Mesenchymal stem cell (in vitro differentiated cells and primary cell): ENCODE measurements at regions not wholly inside any gene's neighbourhood (a gene's known extent, or its start where the extent isn't known, plus 50 kb on each side); places are given as distances from the start of the nearest gene placed in this dataset.

Experiments used
- DNase-seq: peaks from one replicate; pipeline ENCODE4 v3.0.0-alpha.2; 2013
- H2AFZ ChIP-seq: one replicate; pipeline ENCODE4 v1.6.1; 2013; ENCODE audit warnings: low read depth, mild to moderate bottlenecking, control low read depth, inconsistent platforms, low read length, moderate library complexity
- H2AK5ac ChIP-seq: 2 replicates; pipeline ENCODE4 v1.6.1; 2013; ENCODE audit warnings: low read length, moderate library complexity, mild to moderate bottlenecking, inconsistent platforms; ENCODE audit not compliant: severe bottlenecking
- H2BK120ac ChIP-seq: one replicate; pipeline ENCODE4 v1.6.1; 2013; ENCODE audit warnings: low read depth, mild to moderate bottlenecking, inconsistent platforms, low read length, moderate library complexity
- H2BK12ac ChIP-seq, 2 experiments: one replicate each; pipeline ENCODE4 v1.6.1; 2013; ENCODE audit warnings: inconsistent platforms in 2 of 2, low read length in 2 of 2, mild to moderate bottlenecking in 2 of 2, moderate library complexity in 2 of 2, control low read depth in 1 of 2
- H2BK15ac ChIP-seq: one replicate; pipeline ENCODE4 v1.6.1; 2013; ENCODE audit warnings: mild to moderate bottlenecking, low read depth, inconsistent platforms; ENCODE audit not compliant: poor library complexity, severe bottlenecking
- H2BK5ac ChIP-seq: 2 replicates; pipeline ENCODE4 v1.6.1; 2013; ENCODE audit warnings: low read depth, mild to moderate bottlenecking, low read length, control low read depth, inconsistent platforms; ENCODE audit not compliant: poor library complexity, severe bottlenecking
- H3K14ac ChIP-seq, 2 experiments: one replicate each; pipeline ENCODE4 v1.6.1; 2013; ENCODE audit warnings: inconsistent platforms in 2 of 2, low read length in 2 of 2, control low read depth in 1 of 2, mild to moderate bottlenecking in 1 of 2, moderate library complexity in 1 of 2
- H3K18ac ChIP-seq, 2 experiments: one replicate each; pipeline ENCODE4 v1.6.1; 2013; ENCODE audit warnings: inconsistent platforms in 2 of 2, low read length in 2 of 2, control low read depth in 1 of 2, low read depth in 1 of 2, mild to moderate bottlenecking in 1 of 2
- H3K23ac ChIP-seq, 2 experiments: one replicate each; pipeline ENCODE4 v1.6.1; 2013; ENCODE audit warnings: inconsistent platforms in 2 of 2, low read length in 2 of 2, mild to moderate bottlenecking in 2 of 2, moderate library complexity in 2 of 2, control low read depth in 1 of 2
- H3K27ac ChIP-seq: 2 replicates; pipeline ENCODE4 v1.5.1; 2013; ENCODE audit warnings: mild to moderate bottlenecking, moderate library complexity, low read length, control low read depth, inconsistent platforms; ENCODE audit not compliant: poor library complexity, severe bottlenecking
- H3K27me3 ChIP-seq, 2 experiments: 2 replicates each; pipeline versions ENCODE4 v1.6.1 to v1.7.0; 2013; ENCODE audit warnings: low read length in 2 of 2, mild to moderate bottlenecking in 2 of 2, moderate library complexity in 2 of 2, control low read depth in 1 of 2, inconsistent platforms in 1 of 2; ENCODE audit not compliant: control insufficient read depth in 1 of 2, insufficient read depth in 1 of 2
- H3K36me3 ChIP-seq, 2 experiments: 2 replicates each; pipeline versions ENCODE4 v1.6.1 to v1.7.0; 2013; ENCODE audit warnings: low read length in 2 of 2, control low read depth in 1 of 2, inconsistent platforms in 1 of 2, low read depth in 1 of 2, mild to moderate bottlenecking in 1 of 2; ENCODE audit not compliant: insufficient read depth in 2 of 2, control insufficient read depth in 1 of 2
- H3K4ac ChIP-seq, 2 experiments: one replicate each; pipeline ENCODE4 v1.6.1; 2013; ENCODE audit warnings: inconsistent platforms in 2 of 2, low read length in 2 of 2, mild to moderate bottlenecking in 2 of 2, moderate library complexity in 2 of 2, control low read depth in 1 of 2, low read depth in 1 of 2
- H3K4me1 ChIP-seq: 2 replicates; pipeline ENCODE4 v1.6.1; 2013; ENCODE audit warnings: low read depth, low read length, control low read depth; ENCODE audit not compliant: control insufficient read depth, insufficient read depth
- H3K4me2 ChIP-seq: 2 replicates; pipeline ENCODE4 v1.6.1; 2013; ENCODE audit warnings: low read length, mild to moderate bottlenecking, inconsistent platforms; ENCODE audit not compliant: poor library complexity, severe bottlenecking
- H3K4me3 ChIP-seq, 2 experiments: 2 replicates each; pipeline versions ENCODE4 v1.5.1 to v1.7.0; 2013; ENCODE audit warnings: low read length in 2 of 2, mild to moderate bottlenecking in 2 of 2, control low read depth in 1 of 2, low read depth in 1 of 2; ENCODE audit not compliant: insufficient read depth in 1 of 2
- H3K79me1 ChIP-seq: replicated peaks from 2 replicates; pipeline ENCODE4 v1.6.1; 2013; ENCODE audit warnings: mild to moderate bottlenecking, control low read depth, low read length, inconsistent platforms; ENCODE audit not compliant: poor library complexity, severe bottlenecking
- H3K9ac ChIP-seq: 2 replicates; pipeline ENCODE4 v1.7.0; 2013; ENCODE audit warnings: mild to moderate bottlenecking, low read length, moderate library complexity
- H3K9me3 ChIP-seq: 2 replicates; pipeline ENCODE4 v1.7.0; 2013; ENCODE audit warnings: mild to moderate bottlenecking, low read length; ENCODE audit not compliant: control insufficient read depth
- H4K8ac ChIP-seq: one replicate; pipeline ENCODE4 v1.6.1; 2013; ENCODE audit warnings: inconsistent platforms, mild to moderate bottlenecking, low read length, moderate library complexity
- H4K91ac ChIP-seq: one replicate; pipeline ENCODE4 v1.6.1; 2013; ENCODE audit warnings: mild to moderate bottlenecking, low read length, inconsistent platforms
- WGBS: methylation state at CpG from one replicate; pipeline ENCODE4 v1.1.7; 2013; ENCODE audit warnings: mixed read lengths; 5-methylcytosine and 5-hydroxymethylcytosine counted together

DNA sequence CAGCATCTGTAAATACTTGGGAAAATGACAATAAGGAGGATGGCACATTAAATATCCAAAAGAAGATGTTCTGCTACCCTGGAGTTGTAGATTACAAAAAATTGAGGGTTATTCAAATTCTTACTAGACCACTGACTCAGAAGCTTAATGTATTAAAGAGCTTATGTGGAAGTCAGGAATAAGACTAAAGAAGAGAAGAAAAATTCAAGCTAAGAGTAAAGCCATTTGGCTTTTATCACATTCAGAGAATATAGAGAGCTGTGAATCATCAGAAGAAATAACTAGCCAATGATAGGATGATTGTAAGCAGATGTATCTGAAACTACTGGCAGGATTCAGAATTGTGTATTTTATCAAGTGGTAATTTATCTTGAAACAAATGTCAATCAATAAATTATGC lies 237.0 kb downstream of the TBX15 start:
- Histone ChIP-seq H3K23ac (no peak overlapping the region), H3K9ac (no peak overlapping the region), H3K18ac (no peak overlapping the region), H4K91ac (no peak overlapping the region), H3K79me1 (no peaks in the 10 kb centered on the region), H3K27me3 (no peaks in the 10 kb centered on the region), H2AK5ac (no peak overlapping the region), H3K4ac (no peak overlapping the region), H2BK15ac (no peak overlapping the region), H2BK12ac (no peak overlapping the region), H3K27ac (no peak overlapping the region), H3K4me3 (no peak overlapping the region), H2BK5ac (no peak overlapping the region), H2BK120ac (no peak overlapping the region), H3K4me2 (no peak overlapping the region), H2AFZ (no peak overlapping the region), H4K8ac (no peak overlapping the region), H3K4me1 (no peaks in the 10 kb centered on the region), H3K36me3 (no peaks in the 10 kb centered on the region), H3K9me3 (no peaks in the 10 kb centered on the region), H3K14ac (no peak overlapping the region)
- no peak for DNase-seq

DNA sequence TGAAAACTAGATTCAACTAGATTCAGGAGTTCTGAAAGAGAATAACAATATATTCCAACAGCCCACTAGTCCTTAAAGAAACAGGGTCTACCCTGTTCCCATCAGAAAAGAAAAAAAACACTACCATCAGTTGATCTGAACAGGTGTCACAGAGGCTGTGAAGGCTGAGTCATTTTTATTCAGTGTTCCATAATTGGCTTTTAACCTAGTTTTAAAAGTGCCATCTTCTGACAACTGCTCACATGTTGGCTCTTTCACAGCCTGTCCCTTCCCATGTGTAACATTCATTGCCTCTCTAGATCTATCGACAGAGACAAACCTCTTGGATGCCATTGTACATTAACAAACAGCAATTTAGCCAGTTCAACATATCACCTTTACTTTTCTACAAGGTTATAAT lies 243.7 kb downstream of the TBX15 start:
- H3K79me1 ChIP-seq = no peaks in the 10 kb centered on the region
- H3K4me1 ChIP-seq = no peaks in the 10 kb centered on the region
- H3K9ac ChIP-seq = no peak overlapping the region
- no peaks in the 10 kb centered on the region for H3K9me3 ChIP-seq
- no peak overlapping the region for H3K4ac ChIP-seq
- H2BK5ac ChIP-seq = no peak overlapping the region
- no peak overlapping the region for H3K4me3 ChIP-seq
- no peak overlapping the region for H3K27ac ChIP-seq
- H2BK120ac ChIP-seq = no peak overlapping the region
- H3K18ac ChIP-seq = no peak overlapping the region
- no peak overlapping the region for H3K23ac ChIP-seq
- H2AFZ ChIP-seq = no peak overlapping the region
- no peak for DNase-seq
- no peak overlapping the region for H2BK12ac ChIP-seq
- H3K14ac ChIP-seq = no peak overlapping the region
- H3K4me2 ChIP-seq = no peak overlapping the region
- H3K27me3 ChIP-seq = no peaks in the 10 kb centered on the region
- no peak overlapping the region for H4K8ac ChIP-seq
- H2BK15ac ChIP-seq = no peak overlapping the region
- 89% methylated on average over 1 of the region's 1 CpG for WGBS
- H2AK5ac ChIP-seq = no peak overlapping the region
- H3K36me3 ChIP-seq = no peaks in the 10 kb centered on the region
- H4K91ac ChIP-seq = no peak overlapping the region

DNA sequence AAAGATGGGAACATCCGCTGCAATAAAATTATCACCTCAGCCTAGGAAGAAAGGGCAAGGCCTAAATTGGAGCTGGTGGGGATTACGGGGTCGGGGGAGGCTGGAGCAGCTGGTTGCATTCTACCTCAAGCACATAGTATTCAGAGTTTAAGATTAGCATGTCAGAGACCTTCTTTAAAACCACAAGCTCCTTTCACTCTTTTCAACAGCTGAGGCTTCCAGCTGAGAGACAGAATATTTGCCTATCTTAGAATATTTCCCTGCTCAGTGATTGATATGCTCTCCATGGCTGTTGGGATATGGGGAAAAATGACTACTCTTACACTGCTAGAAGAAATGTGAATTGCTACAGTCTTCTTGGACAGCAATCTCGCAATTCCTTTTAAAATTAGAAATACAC lies 248.6 kb downstream of the TBX15 start:
- Histone ChIP-seq H3K4me1 (no peaks in the 10 kb centered on the region), H4K91ac (no peak overlapping the region), H4K8ac (no peak overlapping the region), H2BK15ac (no peak overlapping the region), H3K36me3 (no peaks in the 10 kb centered on the region), H2BK120ac (no peak overlapping the region), H3K14ac (no peak overlapping the region), H3K79me1 (no peaks in the 10 kb centered on the region), H3K27me3 (no peaks in the 10 kb centered on the region), H3K9me3 (no peaks in the 10 kb centered on the region), H2BK12ac (no peak overlapping the region), H3K9ac (no peak overlapping the region), H2BK5ac (no peak overlapping the region), H3K23ac (no peak overlapping the region), H3K18ac (no peak overlapping the region), H3K4me2 (no peak overlapping the region), H2AK5ac (no peak overlapping the region), H3K4ac (no peak overlapping the region), H3K4me3 (no peak overlapping the region), H3K27ac (no peak overlapping the region), H2AFZ (no peak overlapping the region)
- 70% methylated on average over 4 of the region's 4 CpGs for WGBS
- DNase-seq = no peak

DNA sequence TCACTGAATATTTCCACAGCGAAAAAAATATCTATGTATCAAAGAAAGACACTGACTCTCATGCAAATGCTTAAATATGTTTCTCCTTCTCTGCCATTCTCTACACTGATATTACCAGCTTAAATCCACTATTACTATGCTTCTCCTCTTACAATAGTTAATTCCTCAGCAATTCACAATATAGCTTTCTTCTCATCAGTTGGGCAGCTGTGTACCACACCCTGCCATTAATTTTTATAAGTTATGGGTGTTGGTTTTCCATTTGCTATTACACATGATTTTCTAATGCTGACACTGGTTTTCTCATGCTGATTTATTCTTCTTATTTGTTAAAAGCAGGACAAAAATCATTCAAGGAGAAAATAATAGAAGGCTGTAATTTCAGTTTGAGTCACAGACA lies 251.8 kb downstream of the TBX15 start:
- Histone ChIP-seq H2BK120ac (no peak overlapping the region), H3K27me3 (no peaks in the 10 kb centered on the region), H2BK15ac (no peak overlapping the region)

More for the DNA sequence above, 251.8 kb downstream of the TBX15 start:
- DNase-seq = no peak
- no peak overlapping the region for H3K4me2 ChIP-seq
- H2BK12ac ChIP-seq = no peak overlapping the region
- no peak overlapping the region for H3K9ac ChIP-seq
- H3K4ac ChIP-seq = no peak overlapping the region
- no peak overlapping the region for H3K18ac ChIP-seq
- no peak overlapping the region for H4K91ac ChIP-seq
- H3K4me1 ChIP-seq = no peaks in the 10 kb centered on the region
- H3K4me3 ChIP-seq = no peak overlapping the region
- H3K36me3 ChIP-seq = no peaks in the 10 kb centered on the region
- H3K79me1 ChIP-seq = no peaks in the 10 kb centered on the region
- no peak overlapping the region for H2AFZ ChIP-seq
- H3K14ac ChIP-seq = no peak overlapping the region
- WGBS = 87% methylated on average over 1 of the region's 1 CpG
- no peak overlapping the region for H4K8ac ChIP-seq
- no peaks in the 10 kb centered on the region for H3K9me3 ChIP-seq
- no peak overlapping the region for H2AK5ac ChIP-seq
- H3K23ac ChIP-seq = no peak overlapping the region
- no peak overlapping the region for H2BK5ac ChIP-seq
- H3K27ac ChIP-seq = no peak overlapping the region
